ENCODE measurements at regions not wholly inside any gene's neighbourhood (a gene's known extent, or its start where the extent isn't known, plus 50 kb on each side); places are given as distances from the start of the nearest gene placed in this dataset.

DNA sequence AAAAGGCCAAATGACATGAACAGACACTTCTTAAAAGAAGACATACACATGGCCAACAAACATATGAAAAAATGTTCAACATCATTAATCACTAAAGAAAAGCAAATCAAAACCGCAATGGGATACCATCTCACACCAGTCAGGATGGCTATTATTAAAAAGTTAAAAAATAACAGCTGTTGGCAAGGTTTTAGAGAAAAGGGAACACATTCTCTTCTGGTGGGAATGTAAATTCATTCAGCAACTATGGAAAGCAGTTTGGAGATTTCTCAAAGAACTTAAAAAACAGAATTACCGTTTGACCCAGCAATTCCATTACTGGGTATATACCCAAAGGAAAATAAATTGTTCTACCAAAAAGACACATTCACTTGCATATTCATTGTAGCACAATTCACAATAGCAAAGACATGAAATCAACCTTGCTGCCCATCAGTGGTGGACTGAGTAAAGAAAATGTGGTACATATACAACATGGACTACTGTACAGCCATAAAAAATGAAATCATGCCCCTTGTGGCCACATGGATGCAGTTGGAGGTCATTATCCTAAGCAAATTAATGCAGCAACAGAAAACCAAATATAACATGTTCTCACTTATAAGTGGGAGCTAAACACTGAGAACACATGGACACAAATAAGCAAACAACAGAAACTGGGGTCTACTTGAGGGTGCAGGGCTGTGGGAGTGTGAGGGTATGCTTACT, 190.7 kb upstream of the MCTP2 start:
- Histone ChIP-seq H4K5ac (ENCODE audit: low read depth, low read length) (no peak overlapping the region), H3K4me2 (ENCODE audit: low read depth, low read length) (no peak overlapping the region), H2AK9ac (replicated peaks; ENCODE audit: low read depth, low read length, poor library complexity) (no peak overlapping the region), H3K36me3 (ENCODE audit: control insufficient read depth, insufficient read depth, low read length) (no peaks in the 10 kb centered on the region), H2AK5ac (ENCODE audit: low read depth, low read length) (no peak overlapping the region), H3K9me3 (ENCODE audit: control insufficient read depth, insufficient read depth, low read length) (peaks cover 5% of the 10 kb centered on the region), H2BK120ac (ENCODE audit: low read depth, low read length) (no peak overlapping the region), H2AFZ (replicated peaks; ENCODE audit: low read length, poor library complexity) (no peak overlapping the region), H3K27me3 (ENCODE audit: control insufficient read depth, insufficient read depth, low read length) (no peaks in the 10 kb centered on the region), H3K18ac (ENCODE audit: low read depth, low read length) (no peak overlapping the region), H3K79me1 (ENCODE audit: low read depth in 1 of 2, low read length in 2 of 2) (no peaks in the 10 kb centered on the region), H3K9me1 (ENCODE audit: insufficient read depth, low read length) (no peaks in the 10 kb centered on the region), H3K23ac (ENCODE audit: low read depth, low read length) (no peak overlapping the region), H4K8ac (ENCODE audit: low read depth in 2 of 2, low read length in 2 of 2) (no peak overlapping the region), H3K14ac (replicated peaks; ENCODE audit: low read depth, low read length) (no peak overlapping the region), H4K91ac (ENCODE audit: insufficient read depth, low read depth, low read length) (no peak overlapping the region), H3K56ac (ENCODE audit: extremely low read depth, insufficient read depth, low read length) (no peak overlapping the region), H4K20me1 (ENCODE audit: insufficient read depth, low read length) (no peaks in the 10 kb centered on the region), H3K4me1 (ENCODE audit: control insufficient read depth, insufficient read depth, low read length) (no peaks in the 10 kb centered on the region), H2BK20ac (ENCODE audit: low read depth, low read length) (no peak overlapping the region), H2BK5ac (ENCODE audit: low read depth, low read length, poor library complexity, severe bottlenecking) (no peak overlapping the region), H3K4me3 (ENCODE audit: insufficient read depth, low read depth, low read length) (no peak overlapping the region), H3K9ac (ENCODE audit: low read depth, low read length) (no peak overlapping the region), H3K4ac (ENCODE audit: low read depth, low read length) (no peak overlapping the region), H3K27ac (ENCODE audit: insufficient read depth, low read length) (no peak overlapping the region), H2BK15ac (ENCODE audit: low read depth, low read length) (no peak overlapping the region)
- ATAC-seq (ENCODE audit: low read depth) (no peak), DNase-seq (no peak)
- in situ Hi-C loops (cut with MboI; ENCODE audit: low sequenced_read_pairs) = no loop called here
- no TSS peak for BruUV-seq (replicated peaks)
- dilution Hi-C loops (cut with HindIII; ENCODE audit: low sequenced_read_pairs, unreplicated experiment) = no loop called here
- TF ChIP-seq, protein P1, sequence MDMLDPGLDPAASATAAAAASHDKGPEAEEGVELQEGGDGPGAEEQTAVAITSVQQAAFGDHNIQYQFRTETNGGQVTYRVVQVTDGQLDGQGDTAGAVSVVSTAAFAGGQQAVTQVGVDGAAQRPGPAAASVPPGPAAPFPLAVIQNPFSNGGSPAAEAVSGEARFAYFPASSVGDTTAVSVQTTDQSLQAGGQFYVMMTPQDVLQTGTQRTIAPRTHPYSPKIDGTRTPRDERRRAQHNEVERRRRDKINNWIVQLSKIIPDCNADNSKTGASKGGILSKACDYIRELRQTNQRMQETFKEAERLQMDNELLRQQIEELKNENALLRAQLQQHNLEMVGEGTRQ (IDR thresholded peaks at IDR 0.05; ENCODE audit: low read depth, low read length) = no peak
- ChIA-PET POLR2A (ENCODE audit: unreplicated experiment) (no interaction called here), CTCF (no interaction called here)
- intact Hi-C loops (cut with micrococcal nuclease) = no loop called here
- no CpG with 5 or more reads among the region's 2 CpGs for WGBS, 2 experiments (ENCODE audit: extremely low coverage in 2 of 2, insufficient read length in 1 of 2)
